Spleen (tissue), 11 donors: ENCODE measurements at regions not wholly inside any gene's neighbourhood (a gene's known extent, or its start where the extent isn't known, plus 50 kb on each side); places are given as distances from the start of the nearest gene placed in this dataset.

Source experiments
- DNase-seq: peaks from one replicate; pipeline ENCODE4 v3.0.0-alpha.2; 2020
- H3K27ac ChIP-seq, 8 donors: fragments of 200-600 bp; sonication (generic) in 7 of 8; 1 replicate in 4 of 8; 2 replicates in 4 of 8; pipeline versions ENCODE4 v1.5.0 to v1.8.0; 2016 to 2021; ENCODE audit warnings: inconsistent platforms in 4 of 8, mild to moderate bottlenecking in 4 of 8, moderate library complexity in 1 of 8
- H3K27me3 ChIP-seq, 7 donors: fragments of 200-600 bp; sonication (generic) in 6 of 7; replicated peaks in 1 of 7; 1 replicate in 4 of 7; 2 replicates in 3 of 7; pipeline versions ENCODE4 v1.5.0 to v1.8.0; 2016 to 2021; ENCODE audit warnings: inconsistent platforms in 3 of 7, mild to moderate bottlenecking in 1 of 7
- H3K36me3 ChIP-seq, 6 donors: fragments of 200-600 bp; sonication (generic) in 5 of 6; 1 replicate in 4 of 6; 2 replicates in 2 of 6; pipeline versions ENCODE4 v1.5.0 to v1.8.0; 2016 to 2021; ENCODE audit warnings: inconsistent platforms in 2 of 6
- H3K4me1 ChIP-seq, 6 donors: fragments of 200-600 bp; sonication (generic) in 5 of 6; 1 replicate in 3 of 6; 2 replicates in 3 of 6; pipeline versions ENCODE4 v1.5.0 to v1.8.0; 2016 to 2021; ENCODE audit warnings: inconsistent platforms in 3 of 6
- H3K4me3 ChIP-seq, 8 donors: fragments of 200-600 bp; sonication (generic) in 7 of 8; 1 replicate in 4 of 8; 2 replicates in 4 of 8; pipeline versions ENCODE4 v1.5.0 to v1.8.0; 2016 to 2021; ENCODE audit warnings: inconsistent platforms in 4 of 8, mild to moderate bottlenecking in 4 of 8, moderate library complexity in 2 of 8
- H3K9me3 ChIP-seq, 8 donors: fragments of 200-600 bp; sonication (generic) in 7 of 8; 1 replicate in 4 of 8; 2 replicates in 4 of 8; pipeline versions ENCODE4 v1.5.0 to v1.8.0; 2016 to 2021; ENCODE audit warnings: inconsistent platforms in 4 of 8
- POLR2A ChIP-seq, 3 donors: fragments of 450-650 bp; IDR thresholded peaks; one replicate each; pipeline ENCODE4 v1.5.1; 2017; ENCODE audit warnings: antibody characterized with exemption in 3 of 3, mild to moderate bottlenecking in 1 of 3
- POLR2AphosphoS5 ChIP-seq, 3 donors: sonication (generic); formaldehyde crosslinking; IDR thresholded peaks; one replicate each; pipeline ENCODE4 v1.5.1; 2017; ENCODE audit warnings: antibody characterized with exemption in 3 of 3
- WGBS, 5 donors: extraction: QIAGEN DNeasy Blood & Tissue Kit in 3 of 5; methylation state at CpG; one replicate each; pipeline versions ENCODE4 v1.1.5 to v1.1.7; 2013 to 2018; 5-methylcytosine and 5-hydroxymethylcytosine counted together
- intact Hi-C: fragments of 100-400 bp; cut with DNase I; formaldehyde crosslinking; loops from one replicate; pipeline ENCODE4 v1.15.0; 2023; ENCODE audit warnings: low total_unique reads
- TF ChIP-seq, protein P1 (sequence below), 11 experiments: fragments of 200-600 bp in 7 of 11; fragments of 450-650 bp in 4 of 11; sonication (generic) in 4 of 11; IDR thresholded peaks in 8 of 11; conservative IDR thresholded peaks in 3 of 11; 1 replicate in 7 of 11; 2 replicates in 4 of 11; pipeline versions ENCODE4 v1.4.0 to v1.8.0; 2016 to 2021; ENCODE audit warnings: antibody characterized with exemption in 11 of 11, inconsistent platforms in 4 of 11, mild to moderate bottlenecking in 1 of 11
- donor health status: healthy with polysubstance abuse.
- donor health status: DM: no; HTN: no; CAD: no; lungs with moderate emphysema.
- donor health status: DM: no; HTN: no; CAD: no.
- donor health status: Bipolar disorder and iron deficiency.
- donor health status: healthy.
- donor health status: DM: no; HTN: no; CAD: no.
- donor health status: DM: yes; HTN: yes; CAD: no.

DNA sequence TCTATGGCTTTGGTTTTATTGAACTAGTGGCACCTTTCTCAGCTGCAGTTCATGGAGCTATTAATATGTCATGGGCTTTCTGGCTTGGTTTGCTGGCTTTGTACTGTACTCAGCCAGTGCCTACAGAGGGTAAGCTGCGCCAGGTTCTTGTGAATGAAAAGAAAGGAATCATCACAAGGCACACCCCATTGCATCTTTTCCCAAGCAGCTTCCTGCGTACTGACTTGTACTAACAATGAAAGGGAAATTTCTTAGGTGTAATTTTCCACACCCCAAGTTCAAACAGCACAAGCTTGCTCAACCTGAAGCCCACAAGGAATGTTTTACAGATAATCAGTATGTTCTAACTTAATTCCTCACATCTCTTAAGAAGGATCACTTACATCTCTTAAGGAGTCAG is 78.0 kb upstream of the TNFSF18 start:
- TF ChIP-seq POLR2A (IDR thresholded peaks at IDR 0.05): no peak
- TF ChIP-seq POLR2AphosphoS5 (IDR thresholded peaks at IDR 0.05): no peak
- TF ChIP-seq, protein P1, sequence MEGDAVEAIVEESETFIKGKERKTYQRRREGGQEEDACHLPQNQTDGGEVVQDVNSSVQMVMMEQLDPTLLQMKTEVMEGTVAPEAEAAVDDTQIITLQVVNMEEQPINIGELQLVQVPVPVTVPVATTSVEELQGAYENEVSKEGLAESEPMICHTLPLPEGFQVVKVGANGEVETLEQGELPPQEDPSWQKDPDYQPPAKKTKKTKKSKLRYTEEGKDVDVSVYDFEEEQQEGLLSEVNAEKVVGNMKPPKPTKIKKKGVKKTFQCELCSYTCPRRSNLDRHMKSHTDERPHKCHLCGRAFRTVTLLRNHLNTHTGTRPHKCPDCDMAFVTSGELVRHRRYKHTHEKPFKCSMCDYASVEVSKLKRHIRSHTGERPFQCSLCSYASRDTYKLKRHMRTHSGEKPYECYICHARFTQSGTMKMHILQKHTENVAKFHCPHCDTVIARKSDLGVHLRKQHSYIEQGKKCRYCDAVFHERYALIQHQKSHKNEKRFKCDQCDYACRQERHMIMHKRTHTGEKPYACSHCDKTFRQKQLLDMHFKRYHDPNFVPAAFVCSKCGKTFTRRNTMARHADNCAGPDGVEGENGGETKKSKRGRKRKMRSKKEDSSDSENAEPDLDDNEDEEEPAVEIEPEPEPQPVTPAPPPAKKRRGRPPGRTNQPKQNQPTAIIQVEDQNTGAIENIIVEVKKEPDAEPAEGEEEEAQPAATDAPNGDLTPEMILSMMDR (IDR thresholded peaks at IDR 0.05 in 8 of 11, conservative IDR thresholded peaks at IDR 0.05 in 3 of 11): no peak
- WGBS, 5 donors: 91 to 99% (median 97%) methylated on average over 2 of the region's 2 CpGs
- Histone ChIP-seq H3K36me3 (no peaks in the 10 kb centered on the region), H3K4me1 (peaks cover 0 to under 1% (median 0%) of the 10 kb centered on the region in 6 donors), H3K9me3 (no peaks in the 10 kb centered on the region), H3K27me3 (no peaks in the 10 kb centered on the region), H3K4me3 (no peak overlapping the region), H3K27ac (no peak overlapping the region)
- DNase-seq: no peak
- intact Hi-C loops: no loop called here

DNA sequence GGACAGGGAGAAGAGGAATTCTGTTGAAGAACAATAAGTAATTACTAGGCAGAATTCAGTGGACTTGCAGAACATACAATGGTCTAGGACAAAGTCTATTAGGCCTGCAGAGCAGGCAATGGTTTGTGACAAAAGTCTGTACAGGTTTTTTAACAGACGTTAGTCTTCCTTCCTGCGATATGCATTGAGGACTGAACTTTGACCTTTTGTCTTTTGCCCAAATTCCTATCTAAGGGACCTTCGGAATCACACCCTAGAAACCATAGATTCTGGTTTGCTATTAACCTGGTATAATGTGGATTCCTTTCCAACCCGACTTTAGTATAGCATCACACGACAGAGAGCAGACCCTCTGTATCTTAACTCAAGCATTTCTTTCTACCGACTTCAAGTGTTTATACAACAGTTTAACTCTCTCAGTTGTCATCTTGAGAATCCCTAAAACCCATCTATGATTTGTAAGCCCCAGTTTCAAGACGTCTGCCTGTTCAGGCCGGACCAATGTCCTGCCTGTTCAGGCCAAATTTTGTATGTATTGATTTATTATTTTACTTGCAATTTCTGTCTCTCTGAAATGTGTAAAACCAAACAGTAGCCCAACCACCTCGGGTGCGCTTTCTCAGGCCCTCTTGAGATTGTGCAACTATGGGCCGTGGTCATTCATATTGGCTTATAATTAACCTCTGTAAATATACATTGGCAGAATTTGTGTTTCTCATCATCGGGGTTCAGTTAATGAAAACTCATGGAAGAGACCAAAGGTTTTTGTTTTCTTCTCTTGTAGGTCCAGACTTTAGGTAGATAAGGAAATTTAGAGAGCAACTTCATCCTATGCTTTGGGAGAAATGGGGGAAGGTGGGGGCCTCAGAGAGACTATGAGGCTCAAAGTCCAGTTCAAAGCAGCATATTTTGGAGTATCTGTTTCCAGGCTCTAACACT is 76.9 kb upstream of the TNFSF18 start:
- TF ChIP-seq POLR2AphosphoS5 (IDR thresholded peaks at IDR 0.05): no peak
- TF ChIP-seq, protein P1 (IDR thresholded peaks at IDR 0.05 in 8 of 11, conservative IDR thresholded peaks at IDR 0.05 in 3 of 11): no peak
- TF ChIP-seq POLR2A (IDR thresholded peaks at IDR 0.05): no peak
- H3K27ac ChIP-seq: no peak overlapping the region
- WGBS, 5 donors: 85 to 91% (median 90%) methylated on average over 12 of the region's 12 CpGs
- H3K4me1 ChIP-seq: peaks cover 1 to 12% (median 7%) of the 10 kb centered on the region in 6 donors
- no peak for DNase-seq
- no peaks in the 10 kb centered on the region for H3K36me3 ChIP-seq
- no peak overlapping the region for H3K4me3 ChIP-seq
- H3K9me3 ChIP-seq: no peaks in the 10 kb centered on the region
- intact Hi-C loops: no loop called here
- H3K27me3 ChIP-seq: no peaks in the 10 kb centered on the region

DNA sequence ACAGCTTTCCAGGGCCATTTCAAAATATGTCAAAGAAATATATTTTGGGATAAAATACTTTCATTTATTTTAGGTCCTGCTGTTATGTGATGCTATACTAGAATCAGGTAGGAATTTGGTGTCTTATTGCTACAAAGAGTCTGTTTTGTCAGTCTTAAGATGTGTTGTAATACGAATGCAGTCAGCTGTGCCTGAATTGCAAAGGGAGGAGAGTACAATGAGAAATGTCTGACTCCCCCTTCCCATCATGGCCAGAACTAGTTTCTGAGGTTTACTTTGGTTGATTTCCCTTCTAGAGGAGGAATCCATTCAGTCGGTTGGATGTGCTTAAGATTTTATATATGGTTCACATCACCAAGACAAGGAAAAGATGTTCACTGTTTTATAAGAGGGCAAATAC is 75.7 kb upstream of the TNFSF18 start:
- no peak overlapping the region for H3K4me3 ChIP-seq
- no peak for DNase-seq
- H3K27me3 ChIP-seq: no peaks in the 10 kb centered on the region
- H3K27ac ChIP-seq: no peak overlapping the region
- WGBS, 5 donors: 73 to 83% (median 81%) methylated on average over 2 of the region's 2 CpGs
- intact Hi-C loops: no loop called here
- no peak for TF ChIP-seq POLR2A (IDR thresholded peaks at IDR 0.05)
- TF ChIP-seq, protein P1 (IDR thresholded peaks at IDR 0.05 in 8 of 11, conservative IDR thresholded peaks at IDR 0.05 in 3 of 11): no peak
- no peak for TF ChIP-seq POLR2AphosphoS5 (IDR thresholded peaks at IDR 0.05)
- no peaks in the 10 kb centered on the region for H3K9me3 ChIP-seq
- no peaks in the 10 kb centered on the region for H3K36me3 ChIP-seq
- peaks cover 6 to 20% (median 15%) of the 10 kb centered on the region in 6 donors for H3K4me1 ChIP-seq
